Activated T-cell treated with anti-CD3 and anti-CD28 coated beads for 48 hours (primary cell): ENCODE measurements at regions not wholly inside any gene's neighbourhood (a gene's known extent, or its start where the extent isn't known, plus 50 kb on each side); places are given as distances from the start of the nearest gene placed in this dataset.

Experiments
- DNase-seq: peaks from one replicate; pipeline ENCODE4 v3.0.0-alpha.2; 2020; ENCODE audit warnings: low read depth

DNA sequence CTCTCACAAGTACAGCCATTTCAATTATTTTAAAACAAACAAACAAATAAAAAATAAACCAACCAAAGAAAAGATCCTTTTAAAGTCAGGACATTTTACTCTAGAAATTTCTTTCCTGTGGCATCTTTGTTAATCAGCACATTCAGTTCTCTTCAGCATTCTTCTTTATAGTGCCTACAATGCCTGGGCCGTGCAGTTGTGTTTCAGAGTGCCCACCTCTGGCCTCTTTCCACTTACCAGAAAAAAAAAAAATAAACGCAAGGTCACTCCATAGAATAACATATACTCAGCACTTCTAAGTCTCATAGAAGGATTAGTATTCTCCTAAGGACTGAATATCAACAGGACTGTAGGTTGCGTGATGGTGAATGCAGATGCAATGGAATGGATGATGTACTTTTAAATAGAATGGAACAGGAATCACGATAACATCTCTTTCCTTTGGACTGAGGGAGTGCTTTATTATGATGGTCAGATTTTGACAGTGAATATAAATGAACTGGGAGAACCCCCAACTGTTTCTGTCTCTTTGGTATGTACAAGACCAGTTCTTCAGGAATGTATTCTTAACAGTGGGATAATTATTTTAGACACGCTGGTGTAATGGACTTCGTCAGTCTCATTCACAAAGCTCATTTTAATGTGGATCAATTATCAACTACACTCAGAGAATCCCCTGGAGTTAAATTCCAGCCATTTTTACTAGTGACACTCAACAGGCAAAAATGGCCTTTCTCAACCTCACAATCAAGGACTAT, 125.0 kb upstream of the NBEA start:
- no peak for DNase-seq

DNA sequence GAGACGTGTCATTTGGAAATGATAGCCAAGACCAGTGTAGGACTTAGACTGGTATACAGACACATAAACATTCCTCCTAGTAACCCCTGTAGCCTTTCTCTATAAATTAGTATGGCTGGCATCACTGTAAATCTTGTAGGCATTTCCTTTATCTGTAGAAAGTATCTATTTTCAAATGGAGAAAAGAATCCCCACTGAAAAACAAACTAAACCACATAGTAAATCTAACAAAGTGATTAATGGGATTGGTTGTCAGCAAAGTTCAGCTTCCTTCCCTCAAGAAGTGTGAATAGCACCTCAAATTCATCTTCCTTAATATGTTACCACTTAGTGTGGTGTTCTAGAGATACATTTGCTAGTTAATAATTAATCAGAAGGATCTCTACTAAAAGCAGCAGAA, 119.4 kb upstream of the NBEA start:
- DNase-seq: no peak

DNA sequence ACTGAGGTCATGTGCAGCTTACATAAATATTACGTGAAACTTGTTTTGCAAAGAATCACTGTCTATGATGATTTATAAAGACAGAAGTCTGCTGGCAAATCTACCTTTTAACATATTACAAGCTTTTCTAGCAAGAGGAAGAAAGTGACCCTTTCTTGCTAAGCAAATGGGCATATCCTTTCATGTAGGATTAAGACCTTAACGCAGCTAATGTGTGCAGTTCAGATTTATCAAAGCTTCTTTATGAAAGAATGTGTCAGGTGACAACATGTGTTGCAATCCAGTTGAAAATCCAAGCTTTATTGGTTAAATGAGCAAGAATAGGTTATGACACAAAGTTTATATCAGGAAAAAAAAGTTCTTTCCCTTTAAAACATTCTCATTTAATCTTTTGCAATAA, 115.6 kb upstream of the NBEA start:
- no peak for DNase-seq

DNA sequence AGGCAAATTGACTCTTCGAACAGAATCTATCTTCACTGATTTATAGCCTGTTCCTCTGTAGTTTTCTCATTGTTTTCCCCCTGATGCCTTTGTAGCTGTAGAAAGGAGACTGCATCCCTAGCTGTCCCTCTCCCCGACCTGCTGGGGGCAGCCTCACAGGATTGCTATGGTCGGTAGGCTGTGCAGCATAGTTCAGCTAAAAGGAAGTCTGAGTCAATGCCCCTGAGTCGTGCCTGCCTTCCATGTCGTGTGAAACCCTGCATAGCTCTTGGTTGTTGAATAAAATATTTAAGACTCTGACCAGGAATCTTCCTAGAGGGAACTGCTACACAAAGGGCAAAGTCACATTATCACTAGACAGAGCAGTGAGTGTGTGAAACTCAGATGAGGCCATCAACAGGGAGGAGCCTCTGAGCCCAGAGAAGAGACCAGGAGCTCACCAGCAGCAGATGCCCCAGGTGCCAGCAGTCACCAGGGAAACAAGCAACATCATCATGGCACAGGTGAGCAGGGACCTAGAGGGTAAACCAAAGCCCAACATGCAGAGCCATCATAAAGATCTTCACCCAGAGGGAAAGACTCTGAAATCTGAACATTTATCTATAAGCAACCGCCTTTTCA, 108.4 kb upstream of the NBEA start:
- DNase-seq: no peak

DNA sequence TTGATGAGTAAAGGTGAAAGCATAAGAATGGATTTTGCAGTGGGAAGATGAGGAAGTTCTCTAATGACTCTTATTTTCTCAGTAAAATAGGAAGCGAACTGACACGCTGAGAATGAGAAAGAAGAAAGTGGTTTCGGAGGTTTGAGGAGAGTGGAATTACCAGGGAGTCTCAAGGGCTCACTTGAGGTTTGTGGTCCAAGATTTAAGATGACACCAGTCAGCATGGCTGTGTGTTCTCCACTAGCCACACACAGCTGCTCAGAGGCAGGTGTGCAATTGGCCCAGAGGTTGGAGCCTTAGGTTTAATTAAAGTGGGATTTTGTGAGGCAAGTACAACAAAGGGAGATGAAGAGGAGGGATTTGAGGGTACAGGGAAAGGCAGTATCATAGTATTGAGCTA, 99.6 kb upstream of the NBEA start:
- no peak for DNase-seq

DNA sequence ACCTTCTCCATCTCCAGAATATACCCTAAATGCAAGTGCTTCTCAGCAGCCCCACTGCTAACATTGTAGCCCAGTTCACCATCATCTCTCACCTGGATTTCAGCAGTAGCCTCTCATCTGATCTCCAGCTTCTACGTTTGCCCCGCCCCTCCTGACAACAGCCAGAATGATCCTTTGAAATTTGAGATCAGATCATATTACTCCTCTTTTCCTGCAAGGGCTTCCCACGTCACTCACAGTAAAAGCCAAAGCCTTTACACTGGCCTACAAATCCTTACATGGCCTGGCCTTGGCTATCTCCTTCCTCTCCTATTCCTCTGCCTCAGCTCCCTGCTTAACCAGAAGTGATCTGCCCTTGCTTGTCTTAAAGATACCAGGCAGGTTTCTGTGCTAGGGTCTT, 94.3 kb upstream of the NBEA start:
- DNase-seq: no peak

DNA sequence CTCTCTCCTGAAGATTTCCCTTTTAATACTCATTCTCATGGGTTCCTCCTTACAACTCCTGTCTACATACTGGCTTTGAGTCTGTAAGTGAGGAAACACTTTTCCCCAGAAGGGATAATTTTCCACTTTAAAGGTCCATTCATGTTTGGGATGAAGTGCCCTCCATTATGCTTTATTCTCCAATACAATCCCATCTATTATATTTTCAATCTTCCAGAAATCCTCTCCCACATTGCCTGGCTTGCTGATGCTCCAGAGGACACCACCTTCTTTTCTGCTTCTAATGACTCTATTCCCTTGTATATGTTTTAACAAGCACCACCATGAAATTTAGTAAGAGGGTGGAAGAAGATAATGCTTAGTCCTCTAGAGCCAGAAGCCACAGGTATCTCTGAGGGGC, 92.7 kb upstream of the NBEA start:
- DNase-seq: no peak

DNA sequence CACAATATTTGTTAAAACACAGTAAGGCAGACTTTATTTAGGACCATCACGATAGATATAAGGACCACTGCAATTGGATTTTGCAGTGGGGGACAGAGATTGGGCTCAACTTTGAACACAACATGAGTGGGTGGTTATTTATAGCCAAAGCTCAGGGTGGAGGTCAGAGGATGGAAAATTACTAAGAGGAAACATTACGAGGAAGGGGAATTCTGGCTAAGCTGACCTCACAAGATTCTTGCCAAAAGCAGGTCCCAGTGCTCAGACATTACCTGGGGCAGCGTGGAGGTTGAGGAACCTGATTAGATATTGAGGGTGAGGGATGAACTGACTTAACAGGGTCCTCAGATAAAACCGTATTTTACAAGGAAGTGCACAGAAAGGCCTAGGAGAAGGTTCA, 88.9 kb upstream of the NBEA start:
- DNase-seq: no peak

DNA sequence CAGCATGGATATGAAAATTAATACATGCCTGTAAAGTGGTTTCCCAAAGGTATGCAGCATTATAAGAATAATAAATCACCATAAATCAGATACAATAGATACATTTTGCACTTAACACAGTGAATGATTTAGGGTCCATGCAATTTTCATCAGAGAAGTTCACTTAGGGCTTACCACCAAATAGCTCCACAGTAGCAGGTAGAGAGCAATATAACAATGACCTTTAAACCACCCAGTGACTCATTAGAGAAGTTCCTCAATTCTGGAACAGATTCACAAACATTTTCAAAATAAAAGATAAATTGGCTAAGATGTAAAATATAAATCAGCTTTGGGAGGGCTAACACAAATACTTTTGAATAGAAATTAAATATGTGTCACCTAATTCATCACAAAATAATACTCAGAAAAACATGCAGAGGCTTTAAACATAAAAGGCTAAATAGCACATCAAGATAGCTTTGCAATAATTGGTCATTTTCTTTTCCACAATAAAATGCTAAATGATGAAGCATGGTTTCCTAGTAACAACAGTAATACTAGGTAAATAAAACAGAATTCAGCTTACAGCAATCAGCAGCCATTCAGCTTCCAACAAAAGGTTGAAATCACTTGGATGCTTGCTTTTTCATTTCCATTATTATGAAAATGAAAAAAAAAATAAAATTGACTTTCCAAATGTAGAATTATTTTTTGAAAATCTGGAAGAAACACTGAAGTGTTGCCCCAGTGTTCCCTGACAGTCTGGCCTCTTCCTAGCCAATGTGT, 84.3 kb upstream of the NBEA start:
- DNase-seq: no peak

DNA sequence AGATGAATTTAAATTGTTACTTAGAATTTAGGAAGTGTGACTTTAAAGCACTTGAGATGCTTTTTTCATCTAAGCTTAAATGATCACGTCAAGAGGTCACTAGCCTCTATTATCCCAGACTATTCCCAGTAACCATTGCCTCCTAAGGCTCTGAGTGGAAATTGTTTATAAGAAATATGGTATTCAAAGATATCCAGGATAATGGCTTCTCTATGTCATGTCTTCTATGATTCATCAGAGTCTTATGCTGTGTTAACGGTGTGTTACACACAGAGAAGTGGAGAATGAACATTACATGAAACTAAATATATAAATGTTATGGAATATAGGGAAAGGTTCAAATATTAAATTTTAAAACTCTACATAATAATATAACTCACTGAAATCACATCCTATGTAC, 79.8 kb upstream of the NBEA start:
- DNase-seq: no peak

DNA sequence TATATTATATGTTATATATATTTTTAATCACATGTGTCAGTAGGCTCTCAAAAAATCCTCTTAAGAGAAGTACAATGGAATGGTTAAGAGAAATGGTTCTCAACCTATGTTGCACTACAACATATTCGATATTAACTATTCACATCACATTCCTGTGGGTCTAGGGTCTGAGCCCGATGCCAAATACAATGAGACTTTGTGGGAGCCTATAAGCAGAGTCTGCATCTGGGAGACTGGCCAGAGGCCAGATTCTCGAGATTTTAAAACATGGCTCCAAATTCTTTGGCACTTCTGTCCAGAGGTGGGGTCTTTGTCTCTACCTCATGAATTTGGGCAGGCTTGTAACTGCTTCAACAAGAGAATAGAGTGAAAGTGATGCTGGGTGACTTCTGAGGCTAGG, 79.4 kb upstream of the NBEA start:
- no peak for DNase-seq

DNA sequence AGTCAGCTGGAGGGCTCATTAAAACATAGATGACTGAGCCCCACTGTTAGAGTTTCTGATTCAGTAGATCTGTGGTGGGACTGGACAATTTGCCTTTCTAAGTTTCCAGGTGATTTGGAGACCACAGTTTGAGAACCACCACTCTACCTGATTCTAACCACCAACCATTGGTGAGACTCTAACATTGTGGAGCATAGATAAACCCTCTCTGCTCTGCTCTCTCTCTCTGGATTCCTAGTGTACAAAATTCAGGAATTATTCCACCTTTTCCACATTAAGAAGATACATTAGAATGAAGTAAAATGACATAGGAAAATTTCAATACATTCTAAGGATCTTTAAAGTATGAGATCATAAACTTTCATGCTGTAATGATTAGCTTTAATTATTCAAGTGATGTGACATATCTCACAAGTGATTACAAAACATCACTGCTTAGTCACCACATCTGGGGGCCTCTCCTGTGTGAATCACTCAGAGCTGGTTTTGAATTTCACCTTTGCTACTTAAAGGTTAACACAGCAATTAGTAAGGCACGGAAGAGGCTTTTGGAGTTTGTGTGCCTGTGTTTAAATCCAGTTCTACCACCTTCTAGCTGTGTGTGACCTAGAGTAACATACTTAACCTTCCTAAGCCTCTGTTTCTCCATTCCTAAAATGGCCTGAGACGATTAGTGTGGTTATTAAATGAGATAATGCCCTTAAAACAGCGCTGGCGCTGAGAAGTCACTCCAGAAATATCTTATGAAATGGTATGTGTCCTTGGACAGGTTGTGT, 78.5 kb upstream of the NBEA start:
- no peak for DNase-seq

DNA sequence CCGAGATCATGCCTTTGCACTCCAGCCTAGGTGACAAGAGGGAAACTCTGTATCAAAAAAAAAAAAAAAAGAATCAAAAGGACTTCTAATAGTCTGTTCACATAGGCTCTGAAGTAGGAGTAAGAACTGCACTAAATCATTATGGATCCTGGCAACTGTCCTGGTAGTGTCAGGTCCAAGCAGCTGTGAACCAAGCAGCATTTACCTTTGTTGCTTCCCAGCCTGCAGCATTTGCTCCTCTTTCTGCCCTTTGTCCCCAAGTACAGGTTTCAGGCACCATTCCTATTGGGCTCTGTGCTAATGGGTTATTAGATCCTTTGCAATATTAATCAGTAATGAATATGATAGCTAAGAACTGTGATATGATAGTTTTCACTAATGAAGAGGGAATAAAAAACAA, 77.4 kb upstream of the NBEA start:
- no peak for DNase-seq

DNA sequence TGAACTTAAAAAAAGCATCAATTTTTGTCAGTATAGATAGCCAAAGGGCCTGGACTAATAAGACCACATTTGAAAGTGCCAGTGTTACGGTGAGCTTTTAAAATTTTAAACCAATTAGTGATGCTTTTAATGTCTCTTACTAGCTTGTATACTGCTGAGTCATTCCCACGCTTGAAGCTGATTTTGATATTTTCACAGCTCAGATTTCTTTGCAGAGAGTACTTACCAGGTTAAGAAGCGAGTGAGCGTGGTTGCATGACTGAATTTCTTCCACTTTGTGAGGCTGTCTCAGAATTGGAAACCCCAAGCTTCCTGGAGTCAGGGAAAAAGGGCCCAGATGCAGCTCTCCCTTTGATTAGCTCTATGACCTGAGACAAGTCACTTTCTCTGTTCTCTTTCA, 74.5 kb upstream of the NBEA start:
- DNase-seq: no peak

DNA sequence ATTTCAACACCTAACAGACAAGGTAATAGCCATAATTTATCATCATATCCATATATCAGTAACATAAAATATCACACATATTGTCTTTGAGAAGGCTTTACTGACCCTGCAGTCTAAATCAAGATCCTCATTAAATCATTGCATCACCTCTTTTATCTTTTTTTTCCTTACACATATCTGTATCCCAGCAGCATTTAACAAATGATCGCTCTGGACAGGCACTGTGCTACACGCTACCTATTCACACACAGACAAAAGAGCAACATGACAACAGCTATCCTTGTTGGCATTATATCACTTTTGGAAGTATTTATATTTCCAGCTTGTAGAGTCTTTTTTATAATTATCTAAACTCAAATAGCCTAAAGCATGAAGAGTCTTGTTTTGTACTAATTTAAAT, 73.3 kb upstream of the NBEA start:
- DNase-seq: no peak

DNA sequence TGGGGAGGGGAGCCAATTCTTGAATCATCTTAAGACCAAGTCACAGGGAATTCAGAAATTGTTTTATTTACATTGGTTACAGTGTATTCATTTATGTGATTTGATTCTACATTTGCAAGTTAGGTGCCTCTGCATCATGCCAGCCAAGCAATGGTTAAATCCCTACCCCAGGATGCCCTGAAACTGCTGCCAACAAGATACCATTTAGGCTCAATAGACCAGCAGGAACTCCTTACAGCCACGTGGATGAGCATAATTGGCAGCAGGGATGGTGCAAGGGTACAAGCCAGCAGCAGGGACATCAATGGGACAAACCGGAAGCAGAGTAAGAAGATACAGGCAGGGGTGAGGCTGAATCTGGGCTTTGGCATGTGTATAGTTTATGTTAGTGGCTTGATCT, 72.4 kb upstream of the NBEA start:
- no peak for DNase-seq

DNA sequence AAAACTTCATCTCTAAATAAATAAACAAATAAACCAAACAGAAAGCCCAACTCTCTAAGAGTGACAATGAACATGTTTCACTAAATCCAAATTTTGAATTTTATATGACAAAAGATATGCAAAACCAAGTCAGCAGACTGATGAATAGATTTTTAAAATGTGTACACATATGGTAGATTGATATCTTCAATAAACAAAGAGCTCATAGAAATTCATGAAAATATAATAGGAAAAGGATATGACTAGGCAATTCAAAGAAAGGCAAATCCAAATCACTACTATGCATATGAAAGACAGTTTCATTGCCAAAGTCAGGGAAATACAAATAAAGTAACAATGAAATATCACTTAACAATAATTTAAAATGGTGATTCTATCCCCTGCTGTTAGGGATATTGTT, 63.7 kb upstream of the NBEA start:
- DNase-seq: no peak

DNA sequence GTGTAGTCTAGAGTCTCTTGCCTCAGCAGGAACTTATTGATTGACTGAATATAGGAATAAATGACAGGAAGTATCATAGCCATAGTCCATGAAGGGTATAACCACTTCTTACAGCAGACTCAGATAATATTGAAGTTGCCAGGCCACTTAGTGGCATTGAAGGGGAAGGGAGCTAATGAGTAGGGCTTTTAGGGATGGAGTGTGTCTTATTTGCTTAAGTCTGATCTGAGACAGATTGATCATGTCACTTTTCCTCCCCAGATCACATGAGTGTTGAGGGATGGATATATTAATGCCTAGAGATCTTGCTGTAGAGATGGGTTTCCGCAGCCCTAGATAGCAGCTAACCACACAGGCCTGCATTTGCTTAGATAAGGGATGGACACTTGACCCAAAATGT, 62.2 kb upstream of the NBEA start:
- DNase-seq: no peak

DNA sequence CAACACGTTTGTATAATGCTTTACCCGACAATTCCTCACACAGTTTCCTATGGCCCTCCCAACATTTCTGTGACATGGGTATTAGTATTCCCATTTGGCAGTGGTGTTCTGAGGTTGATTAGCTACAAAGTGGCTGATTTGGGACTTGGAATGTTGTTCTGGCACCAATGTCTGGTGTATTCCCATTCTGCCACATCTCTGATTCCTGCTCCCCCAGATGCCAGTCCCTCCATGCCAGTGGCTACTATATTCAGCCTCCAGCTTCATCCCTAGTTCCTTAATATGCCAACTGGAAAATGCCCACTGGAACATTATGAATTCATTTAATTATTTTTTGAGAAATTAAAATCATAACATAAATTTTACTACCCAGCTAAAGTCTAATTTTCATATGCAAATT, 60.6 kb upstream of the NBEA start:
- DNase-seq: no peak

DNA sequence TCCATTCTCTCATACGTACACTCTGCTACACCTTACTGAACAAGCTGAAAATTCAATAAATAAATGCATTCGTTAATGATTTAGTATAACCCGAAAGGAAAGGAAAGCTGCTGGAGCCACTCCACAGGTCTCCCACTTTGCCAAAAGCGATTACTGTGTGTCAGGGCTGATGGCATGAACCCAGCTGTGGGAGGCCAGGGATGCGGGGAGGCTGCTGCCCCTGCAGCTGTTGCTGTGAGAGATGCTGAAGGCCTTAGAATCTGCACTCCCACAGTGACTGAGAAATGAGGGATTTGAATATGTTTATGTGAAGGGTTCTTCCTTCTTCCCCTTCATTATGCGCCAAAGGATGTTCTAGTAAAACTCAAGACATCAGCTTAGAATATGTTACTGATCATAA, 58.7 kb upstream of the NBEA start:
- no peak for DNase-seq

DNA sequence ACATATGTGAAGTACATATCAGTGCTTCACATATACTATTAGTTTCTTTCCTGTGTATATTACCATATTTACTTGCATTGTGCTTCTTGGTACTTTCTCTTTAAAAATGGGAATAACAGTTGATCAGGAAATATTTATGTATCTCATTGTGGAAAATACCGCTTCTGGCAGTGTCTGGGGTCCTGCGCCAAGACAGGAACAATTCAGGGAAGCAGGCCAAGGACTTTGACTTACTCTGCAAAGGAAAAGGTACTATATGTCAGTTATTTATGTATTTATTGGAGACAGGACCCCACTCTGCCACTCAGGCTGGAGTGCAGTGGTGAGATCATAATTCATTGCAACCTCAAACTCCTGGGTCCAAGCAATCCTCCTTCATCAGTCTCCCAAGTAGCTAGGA, 57.7 kb upstream of the NBEA start:
- no peak for DNase-seq

DNA sequence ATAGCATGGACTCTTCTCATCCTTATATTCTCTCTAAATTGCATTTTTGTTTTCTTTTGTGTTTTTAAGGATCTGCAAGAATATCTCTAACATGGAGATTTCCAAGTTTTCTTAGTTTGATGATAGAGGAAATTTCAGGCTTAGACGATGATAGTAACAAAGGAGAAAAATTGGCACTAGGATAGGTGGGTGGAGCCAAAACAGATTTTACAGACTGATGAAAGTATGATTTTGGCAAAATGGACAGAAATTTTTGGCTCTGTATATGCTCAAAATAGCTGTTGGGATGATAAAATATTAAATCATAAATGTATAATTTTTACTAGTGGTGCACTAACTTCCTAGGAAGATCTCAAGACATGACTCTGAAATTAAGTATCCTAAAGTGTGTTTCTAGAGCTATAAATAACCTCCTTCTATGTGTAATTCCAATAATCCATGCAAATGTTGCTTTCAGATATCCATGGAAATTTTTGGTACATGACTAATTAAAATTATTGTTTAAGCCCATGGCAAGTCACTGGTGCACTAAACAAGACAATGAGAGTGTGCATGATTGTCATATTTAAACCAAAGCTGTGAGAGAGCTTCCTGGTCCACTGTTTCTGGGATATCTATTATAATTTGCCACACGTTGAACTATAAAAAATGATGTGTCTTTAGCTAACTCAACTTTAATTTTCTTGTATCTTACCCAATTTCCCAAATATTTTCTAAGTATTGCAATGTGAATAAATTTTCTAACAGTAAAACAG, 55.8 kb upstream of the NBEA start:
- no peak for DNase-seq
